NB4 (cell line): ENCODE measurements at regions not wholly inside any gene's neighbourhood (a gene's known extent, or its start where the extent isn't known, plus 50 kb on each side); places are given as distances from the start of the nearest gene placed in this dataset.

Experiments used
- DNase-seq: peaks from one replicate; pipeline ENCODE4 v3.0.0; 2010; ENCODE audit warnings: low read depth
- H3K4me3 ChIP-seq: one replicate; pipeline ENCODE4 v1.5.1; 2011; ENCODE audit warnings: mild to moderate bottlenecking, low read depth, low read length, moderate library complexity
- MYC ChIP-seq: IDR thresholded peaks from 2 replicates; pipeline ENCODE4 v1.6.1; 2011; ENCODE audit warnings: low read depth, low read length
- POLR2A ChIP-seq: IDR thresholded peaks from 2 replicates; pipeline ENCODE4 v1.6.1; 2011; ENCODE audit warnings: mild to moderate bottlenecking; ENCODE audit not compliant: insufficient read length; ENCODE audit errors: extremely low read depth
- TF ChIP-seq, protein P1 (sequence below): IDR thresholded peaks from one replicate; pipeline ENCODE4 v1.5.1; 2012; ENCODE audit warnings: low read depth, low read length
- TF ChIP-seq, protein P2 (sequence below): IDR thresholded peaks from 2 replicates; pipeline ENCODE4 v1.6.1; 2011; ENCODE audit warnings: low read depth, low read length

DNA sequence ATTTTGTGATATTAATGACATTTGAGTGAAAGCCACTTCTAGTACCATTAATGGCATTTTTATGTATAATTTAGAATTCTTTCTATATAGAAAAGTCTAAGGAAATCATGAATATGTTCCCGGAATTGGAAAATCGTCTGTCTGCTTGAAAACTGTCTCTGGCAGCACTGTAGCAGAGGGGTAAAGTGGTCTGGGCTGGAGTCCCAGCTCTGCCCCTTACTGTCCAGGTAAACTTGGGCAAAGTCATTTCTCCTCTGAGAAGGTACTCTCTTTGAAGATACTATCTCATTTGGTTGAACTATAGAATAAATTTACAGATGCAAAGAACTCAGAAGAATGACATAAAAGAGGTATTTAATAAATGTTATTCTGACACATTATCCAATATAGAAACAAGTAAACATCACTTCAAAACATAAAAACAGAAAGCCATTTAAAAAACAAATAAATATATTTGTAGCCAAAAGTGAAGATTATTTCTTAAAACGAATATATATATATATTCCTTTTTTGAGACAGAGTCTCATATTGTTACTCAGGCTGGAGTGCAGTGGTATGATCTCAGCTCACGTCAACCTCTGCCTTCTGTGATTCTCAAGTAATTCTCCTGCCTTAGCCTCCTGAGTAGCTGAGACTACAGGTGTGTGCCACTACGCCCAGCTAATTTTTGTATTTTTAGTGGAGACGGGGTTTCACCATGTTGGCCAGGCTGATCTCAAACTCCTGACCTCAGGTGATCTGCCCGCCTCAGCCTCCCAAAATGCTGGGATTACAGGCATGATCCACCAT, 149.8 kb upstream of the ITGA4 start:
- H3K4me3 ChIP-seq: no peak overlapping the region
- DNase-seq: peak; percentile 26
- TF ChIP-seq, protein P1, sequence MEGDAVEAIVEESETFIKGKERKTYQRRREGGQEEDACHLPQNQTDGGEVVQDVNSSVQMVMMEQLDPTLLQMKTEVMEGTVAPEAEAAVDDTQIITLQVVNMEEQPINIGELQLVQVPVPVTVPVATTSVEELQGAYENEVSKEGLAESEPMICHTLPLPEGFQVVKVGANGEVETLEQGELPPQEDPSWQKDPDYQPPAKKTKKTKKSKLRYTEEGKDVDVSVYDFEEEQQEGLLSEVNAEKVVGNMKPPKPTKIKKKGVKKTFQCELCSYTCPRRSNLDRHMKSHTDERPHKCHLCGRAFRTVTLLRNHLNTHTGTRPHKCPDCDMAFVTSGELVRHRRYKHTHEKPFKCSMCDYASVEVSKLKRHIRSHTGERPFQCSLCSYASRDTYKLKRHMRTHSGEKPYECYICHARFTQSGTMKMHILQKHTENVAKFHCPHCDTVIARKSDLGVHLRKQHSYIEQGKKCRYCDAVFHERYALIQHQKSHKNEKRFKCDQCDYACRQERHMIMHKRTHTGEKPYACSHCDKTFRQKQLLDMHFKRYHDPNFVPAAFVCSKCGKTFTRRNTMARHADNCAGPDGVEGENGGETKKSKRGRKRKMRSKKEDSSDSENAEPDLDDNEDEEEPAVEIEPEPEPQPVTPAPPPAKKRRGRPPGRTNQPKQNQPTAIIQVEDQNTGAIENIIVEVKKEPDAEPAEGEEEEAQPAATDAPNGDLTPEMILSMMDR: no peak
- TF ChIP-seq, protein P2, sequence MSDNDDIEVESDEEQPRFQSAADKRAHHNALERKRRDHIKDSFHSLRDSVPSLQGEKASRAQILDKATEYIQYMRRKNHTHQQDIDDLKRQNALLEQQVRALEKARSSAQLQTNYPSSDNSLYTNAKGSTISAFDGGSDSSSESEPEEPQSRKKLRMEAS: no peak
- TF ChIP-seq MYC (no peak), POLR2A (no peak)

DNA sequence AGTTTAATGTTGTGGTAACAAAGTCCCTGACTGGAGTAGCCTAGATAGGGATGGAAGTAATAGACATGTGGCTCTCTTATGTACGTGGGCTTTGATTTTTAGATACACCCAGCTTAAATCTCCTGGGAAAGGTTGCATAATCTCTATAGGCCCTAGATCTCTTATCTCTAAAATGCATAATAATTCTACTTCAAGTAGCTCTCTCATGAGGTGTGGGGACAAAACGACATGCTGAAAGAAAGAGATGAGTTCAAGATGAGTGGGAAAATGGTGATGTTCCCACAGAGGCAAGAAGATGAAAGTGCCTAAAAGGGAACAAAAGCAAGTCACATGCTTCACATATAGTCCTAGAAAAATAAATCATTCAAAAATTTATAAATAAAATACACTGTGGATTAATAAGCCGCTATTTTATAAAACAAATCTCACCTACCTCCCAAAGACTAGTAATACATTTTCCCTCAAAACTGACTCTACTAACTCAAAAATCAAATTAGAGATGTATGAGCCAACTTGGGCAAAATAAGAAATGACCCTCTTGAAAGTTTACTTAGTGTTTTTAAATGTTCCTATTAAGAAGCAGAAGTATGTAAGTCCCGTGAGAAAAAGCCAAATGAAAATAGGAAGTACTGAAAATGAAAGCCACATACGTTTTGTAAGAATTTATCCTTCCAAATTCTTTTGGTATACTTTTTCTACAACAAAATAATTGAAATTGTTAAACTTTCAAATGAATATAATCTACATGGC, 148.2 kb upstream of the ITGA4 start:
- H3K4me3 ChIP-seq: peak overlapping the region; percentile 71
- DNase-seq: peak; percentile 77
- no peak for TF ChIP-seq MYC
- TF ChIP-seq, protein P2: peak; percentile 24; the same call in 1 of the 2 replicates

DNA sequence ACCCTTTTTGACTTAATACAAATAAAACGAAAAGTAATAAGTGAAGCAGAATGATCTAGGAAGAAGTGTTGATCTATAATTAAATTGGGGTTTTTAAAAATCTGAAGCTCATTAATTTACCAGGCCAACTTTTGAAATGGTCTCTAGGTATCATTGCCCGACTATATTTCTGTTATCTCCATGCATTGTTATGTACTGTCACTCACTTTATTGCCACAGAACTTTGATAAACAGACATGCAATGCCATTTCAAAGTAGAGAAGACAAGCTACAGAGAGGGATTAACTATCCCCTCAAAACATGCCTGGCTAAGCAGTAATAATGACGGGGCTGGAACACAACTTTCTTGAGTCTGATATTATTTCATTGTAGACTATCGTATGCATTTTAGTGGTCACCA, 147.6 kb upstream of the ITGA4 start:
- DNase-seq: peak; percentile 79
- H3K4me3 ChIP-seq: peak overlapping the region; percentile 71
- TF ChIP-seq, protein P2: no peak
- peak; percentile 33 for TF ChIP-seq POLR2A
- no peak for TF ChIP-seq MYC
- TF ChIP-seq, protein P1: no peak

DNA sequence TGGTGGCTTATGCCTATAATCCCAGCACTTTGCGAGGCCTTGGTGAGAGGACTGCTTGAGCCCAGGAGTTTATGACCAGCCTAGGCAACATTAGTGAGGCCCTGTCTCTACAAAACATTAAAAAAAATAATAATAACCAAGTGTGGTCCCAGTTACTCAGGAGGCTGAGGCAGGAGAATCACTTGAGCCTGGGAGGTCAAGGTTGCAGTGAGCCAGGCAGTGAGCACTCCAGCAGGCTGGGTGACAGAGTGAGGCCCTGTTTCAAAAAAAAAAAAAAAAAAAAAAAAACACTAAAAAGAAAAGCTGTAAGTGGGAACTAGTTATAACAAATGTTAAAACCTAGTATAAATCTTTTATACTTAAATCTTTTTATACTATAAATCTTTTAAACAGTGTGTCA, 146.2 kb upstream of the ITGA4 start:
- peak; percentile 22 for DNase-seq
- H3K4me3 ChIP-seq: no peak overlapping the region
- TF ChIP-seq, protein P1: no peak
- TF ChIP-seq MYC (no peak), POLR2A (no peak)
- TF ChIP-seq, protein P2: no peak

DNA sequence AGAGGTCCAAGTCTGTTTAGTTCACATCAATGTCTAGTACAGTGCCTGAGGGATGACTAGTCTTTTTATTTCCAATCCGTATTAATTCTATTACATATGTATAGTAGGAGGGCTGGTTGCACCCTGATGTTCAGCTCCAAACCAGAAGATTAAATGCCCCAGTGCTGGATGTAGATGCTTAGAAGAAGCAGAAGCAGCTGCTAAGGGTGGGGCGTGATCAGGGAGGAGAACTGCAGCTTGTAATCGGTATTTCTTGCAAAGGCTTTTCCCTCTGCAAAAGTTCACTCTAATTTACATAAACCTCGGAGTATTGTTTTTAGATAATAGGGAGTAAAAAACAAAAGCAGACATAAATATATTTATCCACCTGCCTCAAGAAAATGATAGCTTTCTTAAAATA, 145.3 kb upstream of the ITGA4 start:
- TF ChIP-seq, protein P2: no peak
- TF ChIP-seq POLR2A (no peak), MYC (no peak)
- TF ChIP-seq, protein P1: no peak
- DNase-seq: peak; percentile 49
- no peak overlapping the region for H3K4me3 ChIP-seq

DNA sequence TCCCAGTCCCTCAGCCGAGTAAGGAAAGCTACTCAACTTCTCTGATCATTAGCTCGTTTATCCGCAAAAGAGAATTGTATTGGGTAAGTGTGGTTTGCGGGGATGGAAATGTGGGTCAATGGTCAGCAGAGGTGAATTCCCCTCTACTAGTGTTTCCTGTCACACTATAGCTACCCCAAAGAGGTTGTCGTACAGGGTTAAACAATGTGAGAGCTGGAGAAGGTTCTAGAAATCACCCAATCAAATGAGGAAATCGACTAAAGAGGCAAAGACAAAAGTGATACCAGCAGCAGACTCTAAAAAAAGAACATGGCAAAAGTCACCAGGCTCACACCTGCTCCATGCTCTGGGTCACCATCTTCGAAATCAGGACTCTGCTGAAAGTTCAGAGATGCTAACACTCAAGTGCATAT, 144.7 kb upstream of the ITGA4 start:
- TF ChIP-seq MYC (no peak), POLR2A (no peak)
- TF ChIP-seq, protein P1: no peak
- TF ChIP-seq, protein P2: no peak
- no peak for DNase-seq
- H3K4me3 ChIP-seq: no peak overlapping the region
